Panc1 (cell line): ENCODE measurements at regions not wholly inside any gene's neighbourhood (a gene's known extent, or its start where the extent isn't known, plus 50 kb on each side); places are given as distances from the start of the nearest gene placed in this dataset.

Experiments used
- ATAC-seq: fragments of 200-7000 bp; cut with Tn5 transposase; 2 replicates; pipeline ENCODE4 v1.9.1; 2020; ENCODE audit warnings: mild to moderate bottlenecking, moderate library complexity
- BruUV-seq: library from RNA; stranded (reverse); fragments of 400-500 nt; replicated peaks from 2 replicates; lab custom pipeline; 2021; lab: Mats Ljungman, UMichigan
- CTCF ChIA-PET: fragments of 300-600 bp; sonication (Branson Sonifier 250); formaldehyde crosslinking; loops from one replicate; lab custom pipeline; 2022; ENCODE audit warnings: antibody characterized with exemption; lab: Charles Lee
- POLR2A ChIA-PET: fragments of 300-600 bp; sonication (Branson Sonifier 250); formaldehyde crosslinking; loops from one replicate; lab custom pipeline; 2022; ENCODE audit warnings: antibody characterized with exemption; lab: Charles Lee
- DNase-seq: peaks from one replicate; pipeline ENCODE4 v3.0.0-alpha.2; 2010; ENCODE audit warnings: low read depth, low spot score
- H3K27ac ChIP-seq: 2 replicates; pipeline ENCODE4 v1.5.1; 2011; ENCODE audit warnings: mild to moderate bottlenecking, low read length, inconsistent platforms
- H3K27me3 ChIP-seq: fragments of 200-500 bp; sonication (Bioruptor generic); 2 replicates; pipeline ENCODE4 v1.6.0; 2014; ENCODE audit warnings: low read length, inconsistent platforms; ENCODE audit not compliant: control insufficient read depth, insufficient read depth
- H3K36me3 ChIP-seq: fragments of 200-500 bp; sonication (Bioruptor generic); 2 replicates; pipeline ENCODE4 v1.5.1; 2014; ENCODE audit warnings: inconsistent platforms, mild to moderate bottlenecking, low read length, moderate library complexity; ENCODE audit not compliant: control insufficient read depth, insufficient read depth
- H3K4me1 ChIP-seq: 2 replicates; pipeline ENCODE4 v1.5.1; 2011; ENCODE audit warnings: inconsistent platforms, mild to moderate bottlenecking, low read length, moderate library complexity; ENCODE audit not compliant: control insufficient read depth, insufficient read depth
- H3K4me3 ChIP-seq, 2 experiments: 2 replicates each; pipeline ENCODE4 v1.5.1; 2011 to 2012; ENCODE audit warnings: low read depth in 2 of 2, low read length in 2 of 2, mild to moderate bottlenecking in 2 of 2, inconsistent platforms in 1 of 2, moderate library complexity in 1 of 2
- H3K9me3 ChIP-seq: fragments of 200-500 bp; sonication (Bioruptor generic); 2 replicates; pipeline ENCODE4 v1.5.1; 2014; ENCODE audit warnings: low read depth, mild to moderate bottlenecking, inconsistent platforms, low read length, moderate library complexity; ENCODE audit not compliant: control insufficient read depth, insufficient read depth
- POLR2AphosphoS5 ChIP-seq: IDR thresholded peaks from 2 replicates; pipeline ENCODE4 v1.6.1; 2012; ENCODE audit warnings: mild to moderate bottlenecking, low read depth, low read length, moderate library complexity
- SIN3A ChIP-seq: IDR thresholded peaks from 2 replicates; pipeline ENCODE4 v1.6.1; 2012; ENCODE audit warnings: low read depth, mild to moderate bottlenecking, low read length, moderate library complexity, borderline replicate concordance; ENCODE audit not compliant: insufficient read depth
- TCF7L2 ChIP-seq: IDR thresholded peaks from 2 replicates; pipeline ENCODE4 v1.6.1; 2011; ENCODE audit warnings: mild to moderate bottlenecking, low read depth, low read length, inconsistent platforms
- in situ Hi-C: cut with HindIII; loops from 2 replicates; pipeline ENCODE4 v1.10.0; 2016; ENCODE audit warnings: low sequenced_read_pairs, low pct_unique_long_range_greater_than_20kb
- intact Hi-C: fragments of 100-400 bp; cut with micrococcal nuclease; formaldehyde crosslinking; loops from one replicate; pipeline ENCODE4 v1.10.0; 2022; ENCODE audit not compliant: unreplicated experiment
- TF ChIP-seq, protein P1 (sequence below), 2 experiments: IDR thresholded peaks; 2 replicates each; pipeline ENCODE4 v1.6.1; 2011 to 2012; ENCODE audit warnings: low read depth in 2 of 2, control low read depth in 1 of 2, low read length in 1 of 2, mild to moderate bottlenecking in 1 of 2, moderate library complexity in 1 of 2; ENCODE audit not compliant: insufficient read depth in 1 of 2
- TF ChIP-seq, protein P2 (sequence below): fragments of 450-650 bp; IDR thresholded peaks from 2 replicates; pipeline ENCODE4 v1.5.1; 2017; ENCODE audit warnings: mild to moderate bottlenecking

DNA sequence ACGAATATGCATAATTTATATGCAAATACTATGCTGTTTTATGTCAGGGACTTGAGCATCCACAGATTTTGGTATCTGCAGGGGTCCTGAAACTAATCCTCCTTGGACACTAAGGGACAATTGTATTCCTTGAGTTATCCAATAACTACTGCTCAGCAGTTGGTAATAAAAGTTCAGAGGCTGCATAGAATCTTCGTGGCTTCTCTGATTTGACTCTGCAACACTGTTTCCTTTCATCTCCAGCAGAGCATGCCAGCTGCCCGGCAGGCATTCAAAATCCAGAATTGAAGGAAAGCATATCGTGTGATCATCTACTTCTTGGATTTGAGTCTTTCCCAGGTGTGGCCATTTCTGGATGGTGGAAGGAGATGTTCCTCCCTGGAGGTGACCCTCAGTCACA is 64.5 kb upstream of the MRI1 start:
- no peaks in the 10 kb centered on the region; the same call in 1 of the 2 replicates for H3K9me3 ChIP-seq
- ATAC-seq: no peak
- ChIA-PET CTCF (no interaction called here), POLR2A (no interaction called here)
- no peak overlapping the region for H3K4me3 ChIP-seq
- in situ Hi-C loops: no loop called here
- H3K27me3 ChIP-seq: no peaks in the 10 kb centered on the region
- peaks cover 3% of the 10 kb centered on the region; the same call in 1 of the 2 replicates for H3K4me1 ChIP-seq
- BruUV-seq: no TSS peak
- no peaks in the 10 kb centered on the region for H3K36me3 ChIP-seq
- no peak overlapping the region for H3K27ac ChIP-seq
- TF ChIP-seq SIN3A (no peak), POLR2AphosphoS5 (no peak), TCF7L2 (no peak)
- TF ChIP-seq, protein P1, sequence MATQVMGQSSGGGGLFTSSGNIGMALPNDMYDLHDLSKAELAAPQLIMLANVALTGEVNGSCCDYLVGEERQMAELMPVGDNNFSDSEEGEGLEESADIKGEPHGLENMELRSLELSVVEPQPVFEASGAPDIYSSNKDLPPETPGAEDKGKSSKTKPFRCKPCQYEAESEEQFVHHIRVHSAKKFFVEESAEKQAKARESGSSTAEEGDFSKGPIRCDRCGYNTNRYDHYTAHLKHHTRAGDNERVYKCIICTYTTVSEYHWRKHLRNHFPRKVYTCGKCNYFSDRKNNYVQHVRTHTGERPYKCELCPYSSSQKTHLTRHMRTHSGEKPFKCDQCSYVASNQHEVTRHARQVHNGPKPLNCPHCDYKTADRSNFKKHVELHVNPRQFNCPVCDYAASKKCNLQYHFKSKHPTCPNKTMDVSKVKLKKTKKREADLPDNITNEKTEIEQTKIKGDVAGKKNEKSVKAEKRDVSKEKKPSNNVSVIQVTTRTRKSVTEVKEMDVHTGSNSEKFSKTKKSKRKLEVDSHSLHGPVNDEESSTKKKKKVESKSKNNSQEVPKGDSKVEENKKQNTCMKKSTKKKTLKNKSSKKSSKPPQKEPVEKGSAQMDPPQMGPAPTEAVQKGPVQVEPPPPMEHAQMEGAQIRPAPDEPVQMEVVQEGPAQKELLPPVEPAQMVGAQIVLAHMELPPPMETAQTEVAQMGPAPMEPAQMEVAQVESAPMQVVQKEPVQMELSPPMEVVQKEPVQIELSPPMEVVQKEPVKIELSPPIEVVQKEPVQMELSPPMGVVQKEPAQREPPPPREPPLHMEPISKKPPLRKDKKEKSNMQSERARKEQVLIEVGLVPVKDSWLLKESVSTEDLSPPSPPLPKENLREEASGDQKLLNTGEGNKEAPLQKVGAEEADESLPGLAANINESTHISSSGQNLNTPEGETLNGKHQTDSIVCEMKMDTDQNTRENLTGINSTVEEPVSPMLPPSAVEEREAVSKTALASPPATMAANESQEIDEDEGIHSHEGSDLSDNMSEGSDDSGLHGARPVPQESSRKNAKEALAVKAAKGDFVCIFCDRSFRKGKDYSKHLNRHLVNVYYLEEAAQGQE (IDR thresholded peaks at IDR 0.05; ENCODE audit: insufficient read depth in 1 of 2, low read depth in 2 of 2, low read length in 1 of 2): no peak
- TF ChIP-seq, protein P2, sequence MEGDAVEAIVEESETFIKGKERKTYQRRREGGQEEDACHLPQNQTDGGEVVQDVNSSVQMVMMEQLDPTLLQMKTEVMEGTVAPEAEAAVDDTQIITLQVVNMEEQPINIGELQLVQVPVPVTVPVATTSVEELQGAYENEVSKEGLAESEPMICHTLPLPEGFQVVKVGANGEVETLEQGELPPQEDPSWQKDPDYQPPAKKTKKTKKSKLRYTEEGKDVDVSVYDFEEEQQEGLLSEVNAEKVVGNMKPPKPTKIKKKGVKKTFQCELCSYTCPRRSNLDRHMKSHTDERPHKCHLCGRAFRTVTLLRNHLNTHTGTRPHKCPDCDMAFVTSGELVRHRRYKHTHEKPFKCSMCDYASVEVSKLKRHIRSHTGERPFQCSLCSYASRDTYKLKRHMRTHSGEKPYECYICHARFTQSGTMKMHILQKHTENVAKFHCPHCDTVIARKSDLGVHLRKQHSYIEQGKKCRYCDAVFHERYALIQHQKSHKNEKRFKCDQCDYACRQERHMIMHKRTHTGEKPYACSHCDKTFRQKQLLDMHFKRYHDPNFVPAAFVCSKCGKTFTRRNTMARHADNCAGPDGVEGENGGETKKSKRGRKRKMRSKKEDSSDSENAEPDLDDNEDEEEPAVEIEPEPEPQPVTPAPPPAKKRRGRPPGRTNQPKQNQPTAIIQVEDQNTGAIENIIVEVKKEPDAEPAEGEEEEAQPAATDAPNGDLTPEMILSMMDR: no peak
- intact Hi-C loops: no loop called here
- no peak for DNase-seq

DNA sequence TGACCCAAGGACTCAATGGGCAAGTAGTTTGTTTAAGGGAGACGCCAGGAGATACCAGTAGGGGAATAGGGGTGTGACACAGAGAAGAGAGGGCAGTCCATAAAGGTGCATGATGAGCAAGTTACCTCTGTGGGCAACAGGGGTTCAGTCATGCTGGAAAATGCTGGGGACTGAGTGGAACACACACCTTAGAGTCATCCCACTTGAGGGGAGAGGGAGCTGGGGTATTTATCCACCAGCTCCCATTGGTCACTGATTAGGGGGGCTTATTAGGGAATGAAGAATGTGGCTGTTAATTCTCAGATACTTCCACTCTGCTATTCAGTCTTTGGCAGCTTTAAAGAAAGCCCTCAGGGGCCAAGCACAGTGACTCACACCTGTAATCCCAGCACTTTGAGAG is 67.5 kb upstream of the MRI1 start:
- Histone ChIP-seq H3K27me3 (no peaks in the 10 kb centered on the region), H3K27ac (no peak overlapping the region), H3K9me3 (no peaks in the 10 kb centered on the region; the same call in 1 of the 2 replicates), H3K4me3 (no peak overlapping the region), H3K36me3 (no peaks in the 10 kb centered on the region), H3K4me1 (peaks cover 3% of the 10 kb centered on the region; the same call in 1 of the 2 replicates)
- DNase-seq: no peak
- intact Hi-C loops (no loop called here), in situ Hi-C loops (no loop called here)
- ChIA-PET CTCF (no interaction called here), POLR2A (interaction anchor here (0.6 kb wide), 1 partner anchor 546 kb away, joined by 4 read pairs; no protein-coding TSS in a partner anchor)
- no peak for ATAC-seq
- TF ChIP-seq, protein P2: no peak
- BruUV-seq: no TSS peak

DNA sequence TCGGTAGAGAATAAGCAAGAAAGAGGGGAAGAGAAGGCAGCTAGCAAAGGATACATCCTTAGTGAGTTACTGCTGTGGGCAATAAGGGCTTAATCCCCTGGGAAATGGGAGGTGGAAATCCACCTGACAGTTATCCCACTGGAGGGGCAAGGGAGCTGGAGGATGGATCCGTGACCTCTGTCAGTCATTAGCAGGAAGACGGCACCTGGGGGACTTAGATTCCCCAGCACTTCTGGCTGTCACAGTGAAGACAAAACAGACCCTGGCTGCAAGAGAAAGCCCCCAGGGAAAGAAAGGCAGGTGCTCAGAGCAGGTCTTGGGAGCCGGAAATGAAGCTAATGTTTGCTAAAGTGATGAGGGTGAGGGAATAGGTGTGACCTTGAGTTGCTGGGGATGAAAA is 70.4 kb upstream of the MRI1 start:
- Histone ChIP-seq H3K36me3 (no peaks in the 10 kb centered on the region), H3K27me3 (no peaks in the 10 kb centered on the region), H3K27ac (no peak overlapping the region), H3K9me3 (no peaks in the 10 kb centered on the region), H3K4me3 (no peak overlapping the region), H3K4me1 (no peaks in the 10 kb centered on the region)
- ATAC-seq: no peak
- no TSS peak for BruUV-seq
- intact Hi-C loops: no loop called here
- in situ Hi-C loops: no loop called here
- ChIA-PET CTCF (no interaction called here), POLR2A (no interaction called here)
- no peak for DNase-seq
- no peak for TF ChIP-seq SIN3A
- TF ChIP-seq, protein P2: no peak
- no peak for TF ChIP-seq POLR2AphosphoS5
- TF ChIP-seq TCF7L2: no peak
- TF ChIP-seq, protein P1 (IDR thresholded peaks at IDR 0.05; ENCODE audit: insufficient read depth in 1 of 2, low read depth in 2 of 2, low read length in 1 of 2): no peak
